8988T (cell line): ENCODE measurements at regions not wholly inside any gene's neighbourhood (a gene's known extent, or its start where the extent isn't known, plus 50 kb on each side); places are given as distances from the start of the nearest gene placed in this dataset.

ENCODE experiments used
- DNase-seq: peaks from one replicate; pipeline ENCODE4 v3.0.0; 2011

DNA sequence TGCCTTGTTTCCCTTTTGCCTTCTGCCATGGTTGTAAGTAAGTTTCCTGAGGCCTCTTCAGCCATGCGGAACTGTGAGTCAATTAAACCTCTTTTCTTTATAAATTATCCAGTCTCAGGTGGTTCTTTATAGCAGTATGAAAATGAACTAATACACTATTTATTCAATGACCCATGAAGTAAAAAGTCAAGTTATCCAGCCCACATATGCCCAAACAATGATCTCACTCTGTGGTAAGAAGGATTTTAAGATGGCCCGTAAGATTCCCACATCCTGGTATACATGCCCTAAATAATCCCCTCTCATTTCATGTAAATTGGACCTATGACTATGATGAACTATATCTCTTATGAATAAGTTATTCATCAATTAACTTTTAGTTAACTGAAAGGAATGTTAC lies 1008.3 kb upstream of the B3GALT2 start:
- no peak for DNase-seq

GRCh38 chr1:194184974-194185373 lies 998.6 kb upstream of the B3GALT2 start:
- DNase-seq, result no peak

DNA sequence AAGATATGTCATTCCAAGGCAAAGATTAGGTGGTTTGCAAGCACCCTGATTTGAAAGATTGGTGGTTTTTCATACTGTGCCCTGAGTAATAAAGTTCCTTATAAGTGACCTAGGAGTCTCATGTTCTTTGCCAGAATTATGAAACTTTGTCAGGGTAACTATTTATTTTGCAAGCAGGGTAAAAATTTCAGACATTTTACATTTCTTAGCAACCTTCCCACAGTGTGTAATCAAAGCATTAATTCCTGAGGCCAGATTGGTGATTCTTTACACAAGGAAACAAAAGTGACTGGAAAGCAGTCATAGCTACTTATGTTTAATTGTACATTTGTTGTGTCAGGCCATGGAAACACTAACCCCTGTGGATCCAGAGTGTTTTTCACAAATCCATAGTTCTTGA lies 998.0 kb upstream of the B3GALT2 start:
- no peak for DNase-seq

DNA sequence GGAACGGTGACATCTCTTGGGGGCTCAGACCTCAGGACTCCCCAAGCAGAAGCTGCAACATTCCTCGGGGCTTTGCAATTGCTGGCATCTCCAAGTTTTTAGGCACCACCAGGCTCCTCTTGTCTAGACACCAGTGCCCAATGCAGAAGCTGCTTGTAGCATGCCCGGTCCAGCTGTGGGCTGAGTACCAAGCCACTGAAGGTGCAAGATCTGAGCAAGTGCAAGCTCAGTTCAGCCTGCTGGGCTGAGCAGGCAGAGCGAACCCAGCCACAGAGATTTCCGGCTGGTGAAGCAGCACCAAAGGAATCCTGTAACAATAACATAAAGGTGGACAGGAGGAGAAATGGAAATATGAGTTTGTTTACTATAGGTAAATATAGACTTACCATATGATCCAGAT lies 995.4 kb upstream of the B3GALT2 start:
- DNase-seq, result no peak

DNA sequence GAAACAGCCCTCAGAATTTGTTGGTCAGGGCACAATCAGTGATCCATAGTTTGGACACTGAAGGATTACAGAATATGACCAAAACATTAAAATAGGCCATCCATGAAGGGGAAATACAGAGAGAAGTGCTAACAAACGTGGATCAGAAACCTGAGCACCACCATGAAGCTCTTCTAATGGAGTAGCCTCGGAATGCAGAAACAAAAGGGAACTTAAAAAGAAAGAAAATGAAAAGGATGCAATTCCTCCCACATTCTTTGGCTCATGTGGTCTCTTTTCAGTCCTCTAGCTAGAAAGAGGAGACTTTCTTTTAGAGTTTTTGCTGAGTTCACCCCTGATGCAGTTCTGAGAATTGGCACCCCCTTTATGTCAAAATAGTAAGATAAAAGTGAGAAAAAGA lies 989.8 kb upstream of the B3GALT2 start:
- DNase-seq, result no peak

DNA sequence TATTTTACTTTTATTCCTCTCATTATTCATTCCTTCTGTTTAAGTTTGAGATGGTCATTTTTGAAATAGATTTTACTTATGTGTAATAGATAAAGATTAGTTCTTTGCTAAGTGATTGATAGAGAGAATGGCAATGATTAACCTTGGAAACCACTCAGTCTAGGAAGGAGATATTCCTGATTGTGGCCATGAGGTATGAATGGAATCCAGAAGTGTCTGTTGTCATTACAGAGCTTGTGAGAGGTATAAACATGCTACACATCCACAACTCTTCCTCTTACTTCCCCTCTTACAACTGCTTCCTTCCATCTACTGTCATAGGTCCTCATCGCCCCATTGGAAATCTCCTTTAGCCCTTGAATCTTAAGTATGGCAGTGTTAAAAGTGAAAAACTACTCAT lies 988.8 kb upstream of the B3GALT2 start:
- no peak for DNase-seq

DNA sequence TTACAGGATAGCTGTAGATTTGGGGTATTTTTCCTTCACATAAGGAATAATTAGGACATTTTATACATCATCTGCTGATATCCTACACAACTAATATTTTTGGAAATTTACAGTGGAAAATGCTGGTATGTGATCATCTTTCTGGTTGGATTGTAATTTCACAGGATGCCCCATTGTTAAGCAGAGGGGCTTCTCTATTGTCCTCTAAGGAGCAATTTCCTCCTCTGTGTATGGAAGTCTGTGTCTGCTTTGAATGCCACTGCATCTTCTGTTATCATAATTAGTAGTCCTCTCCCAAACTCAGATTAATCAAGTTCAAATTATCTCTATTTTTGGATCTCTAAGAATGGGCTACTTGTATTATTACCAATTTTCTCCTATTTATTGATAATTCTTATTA lies 988.1 kb upstream of the B3GALT2 start:
- no peak for DNase-seq

- no peak for DNase-seq
Observed at GRCh38 chr1:194171596-194171995, 985.2 kb upstream of the B3GALT2 start.

- no peak for DNase-seq
Observed at GRCh38 chr1:194167956-194168640, 981.7 kb upstream of the B3GALT2 start.

- no peak for DNase-seq
Observed at GRCh38 chr1:194164755-194165154, 978.3 kb upstream of the B3GALT2 start.

DNA sequence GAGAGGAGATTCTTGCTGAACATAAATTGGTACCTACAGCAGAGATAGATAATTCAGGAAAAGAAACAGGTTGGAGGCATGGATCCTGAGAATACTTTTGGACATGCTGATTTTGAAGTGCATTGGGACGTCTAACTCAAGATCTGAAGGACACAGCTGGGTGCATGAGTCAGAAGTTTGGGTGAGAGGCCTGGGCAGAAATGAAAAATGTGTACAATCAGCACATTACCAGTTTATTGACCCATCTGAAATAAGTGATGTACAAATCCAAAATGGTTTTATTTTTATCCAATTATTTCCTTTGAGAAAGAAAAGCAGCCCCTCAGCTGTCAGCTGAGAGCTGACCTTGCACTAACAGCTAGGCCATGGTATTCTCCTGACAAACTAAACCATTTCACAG lies 975.2 kb upstream of the B3GALT2 start:
- DNase-seq, result no peak

DNA sequence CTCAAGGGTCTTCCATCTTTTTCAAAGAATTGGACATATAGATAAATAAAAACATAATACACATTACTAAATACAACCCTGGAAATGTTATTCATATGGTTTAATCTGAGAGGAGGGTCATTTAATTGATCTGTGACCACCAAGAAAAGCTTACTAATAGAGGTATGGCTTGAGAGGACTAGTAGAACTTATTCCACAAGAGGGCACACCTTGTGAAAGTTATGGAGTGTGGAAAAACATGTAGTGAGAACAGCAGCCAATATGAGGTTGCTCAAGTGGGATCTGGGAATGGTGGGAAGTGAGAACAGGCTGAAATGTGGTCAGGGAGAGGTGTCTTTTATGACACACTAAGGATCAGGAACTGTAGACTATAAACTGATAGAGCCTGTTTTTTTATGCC lies 973.5 kb upstream of the B3GALT2 start:
- DNase-seq, result no peak

GRCh38 chr1:194155962-194156361 lies 969.5 kb upstream of the B3GALT2 start:
- DNase-seq, result no peak

DNA sequence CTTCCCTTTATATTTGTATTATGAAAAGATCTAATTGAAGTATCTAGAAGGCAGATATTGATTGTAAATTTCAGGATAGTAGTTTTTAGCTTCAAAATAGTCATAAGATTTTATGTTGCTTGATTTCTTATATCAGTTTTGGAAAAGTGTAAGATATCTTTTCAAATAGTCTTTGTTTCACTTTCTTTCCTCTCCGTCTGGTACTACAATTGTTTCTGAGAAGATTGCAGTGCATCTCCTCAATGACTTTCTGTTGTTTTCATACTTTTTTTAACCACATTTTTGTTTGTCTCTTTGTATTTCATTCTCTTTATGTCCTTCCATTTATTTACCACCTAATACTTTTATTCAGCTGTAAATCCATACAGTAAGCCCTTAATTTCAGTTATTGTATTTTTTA lies 964.6 kb upstream of the B3GALT2 start:
- no peak for DNase-seq

DNA sequence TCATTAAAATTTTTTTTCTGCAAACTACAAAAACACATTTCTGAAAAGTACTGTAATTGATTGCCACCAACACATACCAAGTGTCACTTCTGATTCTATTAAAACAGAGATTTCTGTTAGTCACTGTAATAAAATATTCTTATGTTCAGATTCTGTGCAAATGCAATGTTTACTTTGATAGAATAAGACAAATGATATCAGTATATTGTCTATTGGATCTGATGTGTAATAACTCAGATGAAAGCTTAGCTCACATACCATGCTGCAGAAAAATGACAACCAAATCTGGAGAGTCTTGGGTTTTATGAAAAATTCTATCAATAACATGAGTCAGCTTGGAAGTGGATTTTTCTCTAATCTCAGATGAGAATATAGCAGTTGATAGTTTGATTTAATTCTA lies 963.8 kb upstream of the B3GALT2 start:
- DNase-seq, result no peak

DNA sequence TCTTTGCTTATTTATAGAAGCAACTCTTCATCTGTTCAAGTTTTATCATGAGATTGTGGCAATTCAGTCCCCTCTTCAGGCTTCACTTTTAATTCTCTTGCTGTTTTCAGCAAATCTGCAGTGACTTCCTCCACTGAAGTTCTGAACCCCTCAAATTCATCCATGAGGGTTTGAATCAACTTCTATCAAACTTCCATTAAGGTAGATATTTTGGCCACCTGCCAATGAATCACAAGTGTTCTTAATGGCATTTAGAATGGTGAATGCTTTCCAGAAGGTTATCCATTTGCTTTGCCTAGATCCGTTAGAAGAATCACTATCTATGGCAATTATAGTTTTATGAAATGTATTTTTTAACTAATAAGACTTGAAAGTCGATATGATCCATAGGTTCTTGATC lies 946.7 kb upstream of the B3GALT2 start:
- DNase-seq, result no peak

DNA sequence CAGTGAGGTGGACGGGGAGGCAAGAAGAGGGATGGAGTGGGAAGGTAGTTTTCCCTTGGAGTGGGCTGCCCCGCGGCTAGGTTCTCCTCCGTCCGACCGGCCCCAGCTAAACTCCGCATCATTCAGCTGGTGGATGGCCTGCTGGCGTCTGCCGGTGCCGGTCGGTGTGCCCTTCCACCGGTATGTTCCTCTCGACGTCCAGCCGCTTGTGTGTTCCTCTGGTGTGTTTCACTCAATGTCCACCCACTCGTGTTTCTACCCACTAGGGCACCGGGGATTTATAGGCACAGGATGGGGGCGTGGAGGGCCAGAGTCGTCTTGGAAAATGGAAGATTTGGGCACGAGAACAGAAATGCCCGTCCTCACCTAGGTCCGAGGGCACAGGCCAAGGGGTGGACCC lies 931.7 kb upstream of the B3GALT2 start:
- no peak for DNase-seq

DNA sequence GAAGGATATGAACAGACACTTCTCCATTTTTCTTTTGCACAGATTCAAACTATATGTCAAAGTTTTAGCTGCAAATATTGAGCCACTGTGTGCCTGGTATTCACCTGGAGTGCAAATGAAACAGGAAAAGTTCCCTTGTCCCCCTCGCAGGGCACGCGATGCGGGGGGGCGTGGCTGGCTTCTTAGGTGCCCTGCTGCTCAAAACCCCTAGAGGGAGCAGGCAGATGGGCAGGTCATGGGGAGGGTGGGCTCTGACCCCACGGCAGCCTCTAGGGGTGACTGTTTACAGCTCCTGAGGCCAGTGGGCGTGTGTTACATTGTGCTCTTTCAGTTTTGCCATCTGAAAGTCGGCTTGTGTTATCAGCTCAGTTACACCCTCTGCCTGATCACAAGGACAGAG lies 931.2 kb upstream of the B3GALT2 start:
- DNase-seq, result no peak

GRCh38 chr1:194114288-194114687 lies 927.9 kb upstream of the B3GALT2 start:
- no peak for DNase-seq

DNA sequence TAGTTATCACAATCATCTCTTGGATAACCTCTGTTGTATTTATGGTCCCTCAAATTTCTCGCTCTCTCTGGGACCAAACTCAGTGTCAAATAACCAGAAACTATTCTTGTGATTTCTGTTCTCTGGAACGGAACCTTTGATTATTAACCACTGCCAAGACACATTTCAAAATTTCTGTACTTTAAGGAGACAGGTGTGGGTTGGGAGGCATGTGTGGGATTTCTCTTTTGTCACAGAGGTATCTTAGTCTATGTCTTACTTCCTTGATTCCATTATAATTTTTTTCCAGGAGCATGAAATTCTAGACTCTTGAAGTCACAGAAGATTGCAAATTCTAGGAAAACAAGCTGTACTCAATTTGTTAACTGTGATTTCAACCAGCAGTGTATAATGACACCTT lies 919.0 kb upstream of the B3GALT2 start:
- DNase-seq, result no peak

GRCh38 chr1:194104247-194104844 lies 917.9 kb upstream of the B3GALT2 start:
- no peak for DNase-seq

- no peak for DNase-seq
Observed at GRCh38 chr1:194103516-194104246, 917.3 kb upstream of the B3GALT2 start.

GRCh38 chr1:194103101-194103500 lies 916.7 kb upstream of the B3GALT2 start:
- no peak for DNase-seq

GRCh38 chr1:194102607-194103006 lies 916.2 kb upstream of the B3GALT2 start:
- DNase-seq, result no peak

GRCh38 chr1:194084755-194085154 lies 898.3 kb upstream of the B3GALT2 start:
- no peak for DNase-seq
